B cell (primary cell): ENCODE measurements at regions not wholly inside any gene's neighbourhood (a gene's known extent, or its start where the extent isn't known, plus 50 kb on each side); places are given as distances from the start of the nearest gene placed in this dataset.

Experiments used
- ATAC-seq: fragments of 200-7000 bp; cut with Tn5 transposase; one replicate; pipeline ENCODE4 v1.10.0; 2021; ENCODE audit warnings: low read depth, mild to moderate bottlenecking, moderate number of reproducible peaks, moderate library complexity
- CTCF ChIA-PET: fragments of 350-600 bp; sonication (Branson Sonifier 250); formaldehyde crosslinking; loops from one replicate; lab custom pipeline; 2021; ENCODE audit warnings: antibody characterized with exemption, inconsistent platforms; lab: Charles Lee
- POLR2A ChIA-PET: fragments of 350-600 bp; sonication (Branson Sonifier 250); formaldehyde crosslinking; loops from one replicate; lab custom pipeline; 2021; ENCODE audit warnings: antibody characterized with exemption; lab: Charles Lee
- DNase-seq: peaks from one replicate; pipeline ENCODE4 v3.0.0; 2013
- H2AFZ ChIP-seq: 2 replicates; pipeline ENCODE4 v1.6.1; 2012; ENCODE audit warnings: mild to moderate bottlenecking, low read depth, low read length; ENCODE audit not compliant: insufficient read depth, poor library complexity, severe bottlenecking
- H3K27ac ChIP-seq, 2 donors: 1 replicate in 1 of 2; 2 replicates in 1 of 2; pipeline ENCODE4 v1.5.1; 2012 to 2013; ENCODE audit warnings: low read length in 2 of 2, mild to moderate bottlenecking in 2 of 2, moderate library complexity in 1 of 2
- H3K27me3 ChIP-seq, 4 experiments: fragments of 200-600 bp in 1 of 4; sonication (generic) in 1 of 4; replicated peaks in 1 of 4; 1 replicate in 2 of 4; 2 replicates in 2 of 4; pipeline versions ENCODE4 v1.6.1 to v1.7.0; 2013 to 2016; ENCODE audit warnings: low read length in 3 of 4, mild to moderate bottlenecking in 2 of 4, mixed read lengths in 1 of 4, moderate library complexity in 1 of 4; ENCODE audit not compliant: insufficient read depth in 4 of 4, control insufficient read depth in 3 of 4; ENCODE audit errors: control extremely low read depth in 1 of 4
- H3K36me3 ChIP-seq, 2 experiments: replicated peaks in 1 of 2; 1 replicate in 1 of 2; 2 replicates in 1 of 2; pipeline versions ENCODE4 v1.6.1 to v1.7.1; 2013; ENCODE audit warnings: low read length in 1 of 2; ENCODE audit not compliant: insufficient read depth in 2 of 2, control insufficient read depth in 1 of 2; ENCODE audit errors: control extremely low read depth in 1 of 2, extremely low read depth in 1 of 2
- H3K4me1 ChIP-seq, 2 donors: fragments of 200-600 bp in 1 of 2; sonication (generic) in 1 of 2; 1 replicate in 1 of 2; 2 replicates in 1 of 2; pipeline versions ENCODE4 v1.5.1 to v1.6.1; 2013 to 2017; ENCODE audit warnings: low read length in 2 of 2; ENCODE audit not compliant: control insufficient read depth in 2 of 2, insufficient read depth in 2 of 2
- H3K4me2 ChIP-seq: replicated peaks from 2 replicates; pipeline ENCODE3; 2012; ENCODE audit warnings: mild to moderate bottlenecking, low read depth, low read length; ENCODE audit not compliant: poor library complexity, severe bottlenecking
- H3K4me3 ChIP-seq, 5 experiments: fragments of 200-600 bp in 1 of 5; sonication (generic) in 1 of 5; 1 replicate in 3 of 5; 2 replicates in 2 of 5; pipeline versions ENCODE4 v1.5.1 to v1.7.0; 2011 to 2016; ENCODE audit warnings: low read length in 4 of 5, mild to moderate bottlenecking in 4 of 5, low read depth in 2 of 5, control low read depth in 1 of 5, moderate library complexity in 1 of 5; ENCODE audit not compliant: insufficient read depth in 1 of 5; ENCODE audit errors: control extremely low read depth in 1 of 5, extremely low read depth in 1 of 5
- H3K79me2 ChIP-seq: fragments of 200-600 bp; sonication (generic); one replicate; pipeline ENCODE4 v1.6.0; 2016; ENCODE audit warnings: low read length; ENCODE audit not compliant: control insufficient read depth, insufficient read depth
- H3K9ac ChIP-seq: fragments of 200-600 bp; sonication (generic); 2 replicates; pipeline ENCODE4 v1.6.1; 2017; ENCODE audit warnings: mild to moderate bottlenecking, low read length, moderate library complexity
- H3K9me3 ChIP-seq, 3 donors: one replicate each; pipeline versions ENCODE4 v1.6.1 to v1.7.1; 2013; ENCODE audit warnings: low read length in 2 of 3; ENCODE audit not compliant: control insufficient read depth in 2 of 3, insufficient read depth in 1 of 3; ENCODE audit errors: control extremely low read depth in 1 of 3
- H4K20me1 ChIP-seq: 2 replicates; pipeline ENCODE4 v1.6.0; 2012; ENCODE audit warnings: mild to moderate bottlenecking, low read length; ENCODE audit not compliant: insufficient read depth, control insufficient read depth, poor library complexity, severe bottlenecking
- H3K27ac Mint-ChIP-seq: one replicate; pipeline ENCODE4 v1.8.0; 2021; ENCODE audit warnings: mixed read lengths
- H3K27me3 Mint-ChIP-seq: one replicate; pipeline ENCODE4 v1.8.0; 2021; ENCODE audit warnings: mixed read lengths
- H3K4me1 Mint-ChIP-seq: one replicate; pipeline ENCODE4 v1.8.0; 2021; ENCODE audit warnings: mixed read lengths
- H3K4me3 Mint-ChIP-seq: one replicate; pipeline ENCODE4 v1.8.0; 2021; ENCODE audit warnings: mixed read lengths
- H3K9me3 Mint-ChIP-seq: one replicate; pipeline ENCODE4 v1.8.0; 2022; ENCODE audit warnings: mixed read lengths; ENCODE audit not compliant: insufficient read depth
- CTCF ChIP-seq: fragments of 200-600 bp; IDR thresholded peaks from one replicate; pipeline ENCODE4 v1.8.0; 2022; ENCODE audit warnings: antibody characterized with exemption, mild to moderate bottlenecking
- EZH2 ChIP-seq: IDR thresholded peaks from 2 replicates; pipeline ENCODE4 v1.6.1; 2012; ENCODE audit warnings: borderline replicate concordance, low read depth, mild to moderate bottlenecking, moderate library complexity, low read length; ENCODE audit not compliant: insufficient read depth, poor library complexity, severe bottlenecking
- WGBS: methylation state at CpG from one replicate; pipeline ENCODE4 v1.1.5; 2013; ENCODE audit warnings: missing lambda C conversion rate; ENCODE audit not compliant: insufficient coverage; 5-methylcytosine and 5-hydroxymethylcytosine counted together
- intact Hi-C: fragments of 100-400 bp; cut with micrococcal nuclease; formaldehyde crosslinking; loops from one replicate; pipeline ENCODE4 v1.10.0; 2022

GRCh38 chr17:77701996-77702395 lies 256.5 kb upstream of the TNRC6C start:
- H3K36me3 ChIP-seq, result no peaks in the 10 kb centered on the region
- H3K4me1 Mint-ChIP-seq, result no peaks in the 10 kb centered on the region
- CTCF ChIA-PET, result no interaction called here
- POLR2A ChIA-PET, result no interaction called here
- H3K4me3 ChIP-seq, result no peak overlapping the region
- no peak overlapping the region for H2AFZ ChIP-seq
- no peak overlapping the region for H3K27ac Mint-ChIP-seq
- H3K27me3 ChIP-seq, result peaks cover 0 to 11% (median 5%) of the 10 kb centered on the region in 4 experiments
- H3K27ac ChIP-seq, result no peak overlapping the region
- H3K4me1 ChIP-seq, result no peaks in the 10 kb centered on the region
- H3K79me2 ChIP-seq, result no peaks in the 10 kb centered on the region
- peaks cover 25% of the 10 kb centered on the region for H3K9me3 Mint-ChIP-seq
- H3K4me2 ChIP-seq, result no peak overlapping the region
- 86% methylated on average over 2 of the region's 5 CpGs for WGBS
- H4K20me1 ChIP-seq, result no peaks in the 10 kb centered on the region
- no peak overlapping the region for H3K4me3 Mint-ChIP-seq
- TF ChIP-seq CTCF (no peak), EZH2 (no peak)
- ATAC-seq (no peak), DNase-seq (no peak)
- H3K27me3 Mint-ChIP-seq, result peaks cover 23% of the 10 kb centered on the region
- H3K9me3 ChIP-seq, result peaks cover 4 to 41% (median 38%) of the 10 kb centered on the region in 3 donors
- intact Hi-C loops, result no loop called here
- no peak overlapping the region for H3K9ac ChIP-seq

GRCh38 chr17:77704048-77704815 lies 254.3 kb upstream of the TNRC6C start:
- 88% methylated on average over 3 of the region's 4 CpGs for WGBS
- Histone ChIP-seq H3K4me1 (no peaks in the 10 kb centered on the region), H2AFZ (no peak overlapping the region), H3K79me2 (no peaks in the 10 kb centered on the region), H3K9ac (no peak overlapping the region), H3K36me3 (no peaks in the 10 kb centered on the region), H3K27ac (no peak overlapping the region), H3K27me3 (peaks cover 0 to 4% (median 1%) of the 10 kb centered on the region in 4 experiments), H4K20me1 (no peaks in the 10 kb centered on the region), H3K9me3 (peaks cover 4 to 41% (median 39%) of the 10 kb centered on the region in 3 donors), H3K4me2 (no peak overlapping the region), H3K4me3 (no peak overlapping the region)
- DNase-seq, result no peak
- Mint-ChIP-seq H3K4me1 (no peaks in the 10 kb centered on the region), H3K27me3 (peaks cover 20% of the 10 kb centered on the region), H3K4me3 (no peak overlapping the region), H3K9me3 (peaks cover 25% of the 10 kb centered on the region), H3K27ac (no peak overlapping the region)
- no peak for TF ChIP-seq EZH2
- no peak for TF ChIP-seq CTCF
- intact Hi-C loops, result no loop called here
- ATAC-seq, result no peak
- ChIA-PET CTCF (no interaction called here), POLR2A (no interaction called here)
